Activated CD4-positive, alpha-beta T cell treated with anti-CD3 and anti-CD28 coated beads, Interleukin-2, amount 50 U/mL, for 16 hours (primary cell): ENCODE measurements at regions not wholly inside any gene's neighbourhood (a gene's known extent, or its start where the extent isn't known, plus 50 kb on each side); places are given as distances from the start of the nearest gene placed in this dataset.
"Not testable (repeated sequence)": the region's sequence is repeated elsewhere in the genome, so short reads cannot be mapped to it uniquely, and the experiment has no call there.

Experiments
- DNase-seq: peaks from one replicate; pipeline ENCODE4 v3.0.0-alpha.2; 2020

DNA sequence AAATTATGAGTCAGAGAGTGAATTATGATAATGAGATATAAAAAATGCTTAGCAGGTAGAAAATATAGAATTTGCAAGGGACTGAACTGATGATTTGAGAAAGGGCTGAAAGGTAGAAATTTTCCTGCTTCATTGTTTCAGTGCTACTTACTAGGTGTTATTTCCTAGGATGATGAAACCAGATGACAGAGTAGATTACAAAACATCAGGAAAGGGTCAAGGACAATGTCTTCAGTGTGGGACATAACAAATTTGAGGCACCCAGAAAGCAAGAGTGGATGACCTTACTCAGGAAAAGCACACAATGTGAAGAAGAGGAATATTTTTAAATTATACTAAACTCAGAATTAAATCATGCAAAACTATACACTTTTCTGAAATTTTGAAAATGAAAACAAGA lies 102.1 kb downstream of the SHCBP1 start:
- DNase-seq = no peak

DNA sequence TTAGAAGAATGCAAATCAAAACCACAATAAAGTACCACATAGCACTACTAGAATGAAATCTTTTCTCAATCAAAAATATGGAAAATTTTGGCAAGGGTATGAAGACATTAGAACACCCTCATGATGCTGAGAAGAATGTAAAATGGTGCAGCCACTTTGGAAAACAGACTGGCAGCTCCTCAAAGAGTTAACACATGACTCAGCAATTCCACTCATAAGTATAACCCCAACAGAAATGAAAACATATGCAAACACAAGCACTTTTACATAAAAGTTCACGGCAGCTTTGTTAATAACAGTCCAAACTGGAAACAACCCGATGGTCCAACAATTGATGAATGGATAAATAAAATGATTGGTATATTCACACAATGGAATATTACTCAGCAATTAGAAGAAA lies 124.5 kb downstream of the SHCBP1 start:
- DNase-seq = no peak

DNA sequence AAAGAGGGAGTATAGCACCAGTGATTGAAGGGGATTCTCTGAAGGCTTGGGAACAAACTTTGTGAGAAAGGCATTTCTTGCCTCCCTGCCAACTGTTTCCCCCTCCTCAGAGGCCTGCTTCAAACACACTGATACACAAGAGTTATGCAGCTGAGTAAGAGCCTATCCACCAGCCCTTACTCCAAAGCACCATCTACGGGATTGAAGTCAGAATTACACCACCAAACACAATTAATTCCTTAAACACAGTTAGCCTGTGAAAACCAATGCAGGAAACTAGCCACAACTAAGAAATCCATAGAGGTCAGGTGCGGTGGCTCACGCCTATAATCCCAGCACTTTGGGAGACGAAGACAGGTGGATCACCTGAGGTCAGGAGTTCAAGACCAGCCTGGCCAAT lies 138.3 kb downstream of the SHCBP1 start:
- no peak for DNase-seq

DNA sequence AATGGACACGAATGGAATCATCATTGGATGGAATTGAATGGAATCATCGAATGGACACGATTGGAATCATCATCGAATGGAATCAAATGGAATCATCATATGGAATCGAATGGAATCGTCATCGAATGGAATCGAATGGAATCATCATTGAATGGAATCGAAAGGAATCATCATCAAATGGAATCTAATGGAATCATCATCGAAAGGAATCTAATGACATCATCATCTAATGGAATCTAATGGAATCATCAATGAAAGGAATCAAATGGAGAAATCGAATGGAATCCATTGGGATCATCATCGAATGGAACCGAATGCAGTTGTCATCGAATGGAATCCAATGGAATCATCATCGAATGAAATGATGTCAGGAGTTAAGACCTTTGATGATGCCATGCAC lies 154.9 kb downstream of the SHCBP1 start:
- DNase-seq = no peak

DNA sequence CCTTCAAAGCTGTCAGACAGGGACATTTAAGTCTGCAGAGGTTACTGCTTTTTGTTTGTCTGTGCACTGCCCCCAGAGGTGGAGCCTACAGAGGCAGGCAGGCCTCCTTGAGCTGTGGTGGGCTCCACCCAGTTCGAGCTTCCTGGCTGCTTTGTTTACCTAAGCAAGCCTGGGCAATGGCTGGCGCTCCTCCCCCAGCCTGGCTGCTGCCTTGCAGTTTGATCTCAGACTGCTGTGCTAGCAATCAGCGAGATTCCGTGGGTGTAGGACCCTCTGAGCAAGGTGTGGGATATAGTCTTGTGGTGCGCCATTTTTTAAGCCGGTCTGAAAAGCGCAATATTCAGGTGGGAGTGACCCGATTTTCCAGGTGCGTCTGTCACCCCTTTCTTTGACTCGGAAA lies 166.4 kb downstream of the SHCBP1 start:
- not testable (repeated sequence) for DNase-seq

DNA sequence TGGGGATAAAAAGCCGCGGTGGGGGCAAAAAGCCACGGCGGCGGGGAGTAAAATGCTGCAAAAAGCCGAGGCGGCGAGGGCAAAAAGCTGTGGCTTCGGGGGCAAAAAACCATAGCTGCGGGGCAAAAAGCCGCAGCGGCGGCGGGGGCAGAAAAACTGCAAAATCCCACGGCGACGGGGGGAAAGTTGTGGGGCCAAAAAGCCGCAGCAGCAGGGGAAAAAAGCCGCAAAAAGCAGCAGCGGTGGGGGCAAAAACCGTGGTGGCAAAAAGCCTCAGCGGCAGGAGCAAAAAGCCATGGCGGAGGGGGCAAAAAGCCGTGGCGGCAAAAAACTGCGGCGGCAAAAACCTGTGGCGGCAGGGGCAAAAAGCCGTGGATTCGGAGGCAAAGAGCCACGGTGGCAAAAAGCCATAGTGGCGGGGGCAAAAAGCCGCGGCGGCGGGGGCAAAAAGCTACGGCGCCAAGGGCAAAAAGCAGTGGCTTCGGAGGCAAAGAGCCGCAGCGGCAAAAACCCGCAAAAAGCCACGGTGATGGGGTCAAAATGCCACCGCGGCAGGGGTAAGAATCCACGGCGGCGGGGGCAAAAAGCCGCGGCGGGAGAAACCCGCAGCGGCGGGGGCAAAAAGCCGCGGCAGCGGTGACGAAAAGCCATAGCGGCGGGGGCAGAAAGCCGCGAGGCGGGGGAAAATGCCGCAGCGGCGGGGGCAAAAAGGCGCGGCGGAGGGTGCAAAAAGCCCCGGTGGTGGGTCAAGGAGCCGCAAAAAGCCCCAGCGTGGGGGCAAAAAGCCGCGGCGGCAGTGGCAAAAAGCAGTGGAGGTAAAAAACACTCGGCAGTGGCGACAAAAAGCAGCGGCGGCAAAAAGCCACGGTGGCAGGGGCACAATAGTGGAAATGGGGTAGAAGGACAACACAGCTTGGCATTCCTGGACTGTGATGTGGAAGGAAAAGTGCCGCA lies 192.8 kb downstream of the SHCBP1 start:
- no peak for DNase-seq

DNA sequence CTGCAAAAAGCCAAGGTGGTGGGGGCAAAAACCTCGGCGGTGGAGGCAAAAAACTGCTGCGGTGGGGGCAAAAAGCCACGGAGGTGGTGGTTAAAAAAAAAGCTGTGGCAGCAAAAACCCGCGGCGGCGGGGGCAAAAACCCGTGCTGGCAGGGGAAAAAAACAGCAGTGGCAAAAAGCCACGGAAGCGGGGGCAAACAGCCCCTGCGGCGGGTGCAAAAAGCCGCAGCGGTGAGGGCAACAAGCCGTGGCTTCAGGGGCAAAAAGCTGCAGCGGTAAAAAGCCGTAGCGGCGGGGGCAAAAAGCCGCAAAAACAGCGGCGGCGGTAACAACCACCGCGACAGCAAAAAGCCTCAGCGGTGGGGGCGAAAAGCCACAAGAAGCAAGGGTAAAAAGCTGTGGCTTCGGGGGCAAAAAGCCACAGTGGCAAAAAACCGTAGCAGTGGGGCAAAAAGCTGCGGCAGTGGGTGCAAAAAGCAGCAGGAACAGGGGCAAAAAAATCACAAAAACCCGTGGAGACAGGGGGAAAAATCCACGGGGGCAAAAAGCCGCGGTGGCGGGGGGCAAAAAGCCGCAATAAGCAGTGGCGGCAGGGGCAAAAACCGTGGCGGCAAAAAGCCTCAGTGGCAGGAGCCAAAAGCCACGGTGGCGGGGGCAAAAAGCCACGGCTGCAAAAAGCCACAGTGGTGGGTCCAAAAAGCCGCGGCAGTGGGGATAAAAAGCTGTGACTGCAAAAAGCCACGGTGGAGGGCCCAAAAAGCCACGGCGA lies 193.7 kb downstream of the SHCBP1 start:
- DNase-seq = no peak

DNA sequence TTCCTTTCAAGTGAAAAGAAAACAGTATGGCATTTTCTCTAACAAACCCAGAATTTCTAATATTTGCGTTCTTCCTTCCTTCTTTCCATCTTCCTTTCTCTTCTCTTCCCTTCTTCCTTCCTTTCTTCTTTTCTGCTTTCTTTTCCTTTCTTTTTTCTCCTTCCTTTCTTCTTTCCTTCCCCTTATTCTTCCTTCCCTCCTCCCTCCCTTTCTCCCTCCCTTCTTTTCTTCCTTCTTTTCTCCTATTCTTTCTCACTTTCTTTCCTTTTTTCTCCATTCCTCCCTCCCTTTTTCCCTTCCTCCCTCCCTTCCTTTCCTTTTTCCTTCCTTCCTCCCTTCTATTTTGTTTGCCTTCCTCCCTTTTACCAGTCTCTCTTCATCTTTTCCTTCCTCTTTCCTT lies 194.8 kb downstream of the SHCBP1 start:
- DNase-seq = no peak

DNA sequence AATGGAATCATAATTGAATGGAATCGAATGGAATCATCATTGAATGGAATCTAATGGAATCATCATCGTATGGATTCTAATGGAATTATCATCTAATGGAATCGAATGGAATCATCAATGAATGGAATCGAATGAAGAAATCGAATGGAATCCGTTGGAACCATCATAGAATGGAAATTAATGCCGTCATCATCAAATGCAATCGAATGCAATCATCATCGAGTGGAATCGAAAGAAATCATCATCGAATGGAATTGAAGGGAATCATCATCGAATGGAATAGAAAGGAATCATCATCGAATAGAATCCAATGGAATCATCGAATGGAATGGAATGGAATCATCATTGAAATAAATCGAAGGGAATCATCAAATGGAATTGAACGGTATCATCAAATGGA lies 217.2 kb downstream of the SHCBP1 start:
- no peak for DNase-seq

DNA sequence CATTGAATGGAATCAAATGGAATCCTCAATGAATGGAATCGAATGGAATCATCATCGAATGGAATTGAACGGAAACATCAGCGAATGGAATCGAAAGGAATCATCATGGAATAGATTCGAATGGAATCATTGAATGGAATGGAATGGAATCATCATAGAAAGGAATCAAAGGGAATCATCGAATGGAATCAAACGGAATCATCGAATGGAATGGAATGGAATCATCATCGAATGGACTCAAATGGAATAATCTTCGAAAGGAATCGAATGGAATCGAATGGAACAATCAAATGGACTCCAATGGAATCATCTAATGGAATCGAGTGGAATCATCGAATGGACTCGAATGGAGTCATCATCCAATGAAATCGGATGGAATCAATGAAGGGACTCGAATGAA lies 222.6 kb downstream of the SHCBP1 start:
- DNase-seq = not testable (repeated sequence)

DNA sequence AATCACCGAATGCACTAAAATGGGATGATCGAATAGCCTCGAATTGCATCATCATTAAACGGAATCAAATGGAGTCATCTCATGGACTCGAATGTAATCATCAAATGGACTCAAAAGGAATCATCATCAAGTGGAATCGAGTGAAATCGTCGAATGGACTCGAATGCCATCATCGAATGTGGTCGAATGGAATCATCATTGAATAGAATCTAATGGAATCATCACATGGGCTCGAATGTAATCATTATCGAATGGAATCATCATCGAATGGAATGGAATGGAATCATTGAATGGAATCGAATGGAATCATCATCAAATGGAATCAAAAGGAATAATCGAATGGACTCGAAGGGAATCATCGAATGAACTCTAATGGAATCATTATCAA lies 224.3 kb downstream of the SHCBP1 start:
- DNase-seq = peak; percentile 31

DNA sequence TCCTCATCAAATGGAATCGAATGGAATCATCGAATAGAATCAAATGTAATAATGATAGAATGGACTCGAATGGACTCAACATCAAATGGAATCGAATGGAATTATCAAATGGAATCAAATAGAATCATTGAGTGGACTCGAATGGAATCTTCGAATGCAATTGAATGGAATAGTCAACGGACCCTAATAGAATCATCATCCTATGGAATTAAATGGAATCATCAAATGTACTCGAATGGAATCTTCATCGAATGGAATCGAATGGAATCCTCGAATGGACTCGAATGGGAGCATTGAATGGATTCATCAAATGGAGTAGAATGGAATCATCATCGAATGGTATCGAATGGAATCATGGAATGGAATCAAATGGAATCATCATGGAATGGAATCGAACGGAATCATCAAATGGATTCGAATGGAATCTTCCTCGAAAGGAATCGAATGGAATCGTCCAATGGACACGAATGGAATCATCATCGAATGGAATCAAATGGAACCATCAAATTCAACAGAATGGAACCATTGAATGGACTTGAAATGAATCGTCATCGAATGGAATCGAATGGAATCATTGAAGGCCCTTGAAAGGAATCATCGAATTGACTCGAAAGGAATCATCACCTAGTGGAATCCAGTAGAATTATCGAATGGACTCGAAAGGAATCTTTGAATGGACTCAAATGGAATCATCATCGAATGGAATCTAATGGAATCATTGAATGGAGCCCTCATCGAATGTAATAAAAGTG lies 224.9 kb downstream of the SHCBP1 start:
- peak; percentile 42 for DNase-seq

DNA sequence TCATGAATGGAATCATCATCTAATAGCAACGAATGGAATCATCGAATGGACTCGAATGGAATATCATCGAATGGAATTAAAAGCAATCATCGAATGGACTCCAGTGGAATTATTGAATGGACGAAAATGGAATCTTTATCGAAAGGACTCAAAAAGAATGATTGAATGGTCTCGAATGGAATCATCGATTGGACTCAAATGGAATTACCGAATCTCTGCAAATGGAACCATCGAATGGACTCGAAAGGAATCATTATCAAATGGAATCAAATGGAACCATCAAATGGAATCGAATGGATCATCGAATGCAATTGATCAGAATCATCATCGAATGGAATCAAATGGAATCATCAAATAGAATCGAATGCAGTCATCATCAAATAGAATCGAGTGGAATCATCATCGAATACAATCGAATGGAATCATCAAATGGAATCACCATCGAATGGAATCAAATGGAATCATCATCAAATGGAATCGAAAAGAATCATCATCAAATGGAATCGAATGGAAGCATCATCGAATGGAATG lies 225.7 kb downstream of the SHCBP1 start:
- DNase-seq = peak; percentile 25

DNA sequence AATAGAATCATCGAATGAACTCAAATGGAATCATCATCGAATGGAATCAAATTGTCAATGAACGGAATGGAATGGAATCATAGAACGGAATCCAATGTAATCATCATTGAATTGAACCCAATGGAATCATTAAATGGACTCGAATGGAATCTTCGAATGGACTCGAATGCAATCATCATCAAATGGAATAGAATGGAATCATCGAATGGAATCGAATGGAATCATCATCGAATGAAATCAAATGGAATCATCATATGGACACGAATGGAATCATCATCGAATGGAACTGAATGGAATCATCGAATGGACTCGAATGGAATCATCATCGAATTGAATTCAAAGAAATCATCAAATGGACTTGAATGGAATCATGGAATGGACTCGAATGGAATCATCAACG lies 226.2 kb downstream of the SHCBP1 start:
- not testable (repeated sequence) for DNase-seq

DNA sequence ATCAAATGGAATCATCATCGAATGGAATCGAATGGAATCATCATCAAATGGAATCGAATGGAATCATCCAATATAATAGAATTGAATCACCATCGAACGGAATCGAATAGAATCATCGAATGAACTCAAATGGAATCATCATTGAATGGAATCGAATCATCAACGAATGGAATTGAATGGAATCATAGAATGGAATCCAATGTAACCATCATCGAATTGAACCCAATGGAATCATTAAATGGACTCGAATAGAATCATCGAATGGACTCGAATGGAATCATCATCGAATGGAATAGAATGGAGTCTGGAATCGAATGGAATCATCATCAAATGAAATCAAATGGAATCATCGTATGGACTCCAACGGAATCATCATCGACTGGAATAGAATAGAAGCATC lies 227.0 kb downstream of the SHCBP1 start:
- DNase-seq = not testable (repeated sequence)

DNA sequence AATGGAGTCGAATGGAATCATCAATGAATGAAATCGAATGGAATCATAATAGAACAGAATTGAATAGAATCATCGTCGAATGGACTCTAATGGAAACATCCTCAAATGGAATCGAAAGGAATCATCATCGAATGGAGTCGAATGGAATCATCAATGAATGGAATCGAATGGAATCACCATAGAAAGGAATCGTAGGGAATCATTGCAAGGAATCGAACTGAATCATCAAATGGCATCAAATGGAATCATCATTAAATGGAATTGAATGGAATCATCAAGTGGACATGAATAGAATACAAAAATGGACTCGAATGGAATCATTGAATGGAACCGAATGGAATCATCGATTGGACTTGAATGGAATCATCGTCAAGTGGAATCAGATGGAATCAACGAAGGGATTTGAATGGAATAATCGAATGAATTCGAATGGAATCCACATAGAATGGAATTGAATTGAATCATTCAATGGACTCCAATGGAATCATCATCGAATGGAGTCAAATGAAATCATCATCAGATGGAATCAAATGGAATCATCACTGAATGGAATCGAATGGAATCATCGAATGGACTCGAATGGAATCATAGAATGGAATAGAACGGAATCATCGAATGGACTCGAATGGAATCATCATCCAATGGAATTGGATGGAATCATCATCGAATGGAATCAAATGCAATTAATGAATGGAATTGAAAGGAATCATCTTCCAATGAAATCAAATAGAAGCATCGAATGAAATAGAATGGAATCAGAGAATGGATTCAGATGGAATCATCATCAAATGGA lies 228.1 kb downstream of the SHCBP1 start:
- peak; percentile 63 for DNase-seq

DNA sequence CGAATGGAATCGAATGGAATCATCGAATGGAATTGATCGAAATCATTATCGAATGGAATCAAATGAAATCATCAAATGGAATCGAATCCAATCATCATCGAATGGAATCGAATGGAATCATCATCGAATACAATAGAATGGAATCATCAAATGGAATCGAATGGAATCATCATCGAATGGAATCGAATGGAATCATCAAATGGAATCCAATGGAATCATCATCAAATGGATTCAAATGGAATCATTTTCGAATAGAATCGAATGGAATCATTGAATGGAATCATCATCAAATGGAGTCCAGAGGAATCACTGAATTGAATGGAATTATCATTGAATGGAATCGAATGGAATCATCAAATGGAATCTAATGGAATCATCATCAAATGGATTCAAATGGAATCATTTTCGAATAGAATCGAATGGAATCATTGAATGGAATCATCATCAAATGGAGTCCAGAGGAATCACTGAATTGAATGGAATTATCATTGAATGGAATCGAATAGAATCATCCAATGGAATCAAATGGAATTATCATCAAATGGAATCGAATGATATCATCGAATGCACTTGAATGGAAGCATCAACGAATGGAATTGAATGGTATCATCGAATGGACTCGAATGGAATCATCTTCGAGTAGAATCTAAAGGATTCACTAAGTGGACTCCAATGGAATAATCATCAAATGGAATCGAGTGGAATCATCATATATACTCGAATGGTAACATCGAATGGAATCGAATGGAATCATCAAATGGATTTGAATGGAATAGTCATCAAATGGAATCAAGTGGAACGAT lies 230.3 kb downstream of the SHCBP1 start:
- DNase-seq = peak; percentile 88

DNA sequence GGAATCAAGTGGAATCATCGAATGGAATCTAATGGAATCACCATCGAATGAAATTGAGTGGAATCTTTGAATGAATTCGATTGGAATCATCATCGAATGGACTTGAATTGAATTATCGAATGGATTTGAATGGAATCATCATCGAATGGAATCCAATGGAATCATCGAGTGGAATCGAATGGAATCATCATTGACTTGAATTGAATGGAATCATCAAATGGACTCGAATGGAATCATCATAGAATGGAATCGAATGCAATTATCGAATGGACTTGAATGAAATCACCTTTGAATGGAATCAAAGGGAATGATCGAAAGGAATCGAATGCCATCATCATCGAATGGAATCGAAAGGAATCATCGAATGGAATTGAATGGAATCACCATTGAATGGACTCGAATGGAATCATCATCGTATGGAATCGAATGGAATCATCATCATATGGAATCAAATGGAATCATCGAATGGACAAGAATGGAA lies 231.6 kb downstream of the SHCBP1 start:
- DNase-seq = peak; percentile 97

DNA sequence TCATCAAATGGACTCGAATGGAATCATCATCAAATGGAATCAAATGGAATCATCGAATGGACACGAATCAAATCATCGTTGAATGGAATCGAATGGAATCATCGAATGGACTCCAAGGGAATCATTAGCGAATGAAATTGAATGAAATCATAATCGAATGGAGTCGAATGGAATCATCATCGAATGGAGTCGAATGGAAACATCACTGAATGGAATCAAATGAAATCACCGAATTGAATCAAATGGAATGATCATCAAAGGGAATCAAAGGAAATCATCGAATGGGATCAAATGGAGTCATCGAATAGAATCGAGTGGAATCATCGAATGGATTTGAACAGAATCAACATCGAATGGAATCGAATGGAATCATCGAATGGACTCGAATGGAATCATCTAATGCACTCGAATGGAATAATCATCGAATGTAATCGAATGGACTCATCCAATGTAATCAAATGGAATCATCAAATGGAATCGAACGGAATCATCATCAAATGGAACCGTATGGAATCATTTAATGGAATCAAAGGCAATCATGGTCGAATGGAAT lies 232.2 kb downstream of the SHCBP1 start:
- not testable (repeated sequence) for DNase-seq

DNA sequence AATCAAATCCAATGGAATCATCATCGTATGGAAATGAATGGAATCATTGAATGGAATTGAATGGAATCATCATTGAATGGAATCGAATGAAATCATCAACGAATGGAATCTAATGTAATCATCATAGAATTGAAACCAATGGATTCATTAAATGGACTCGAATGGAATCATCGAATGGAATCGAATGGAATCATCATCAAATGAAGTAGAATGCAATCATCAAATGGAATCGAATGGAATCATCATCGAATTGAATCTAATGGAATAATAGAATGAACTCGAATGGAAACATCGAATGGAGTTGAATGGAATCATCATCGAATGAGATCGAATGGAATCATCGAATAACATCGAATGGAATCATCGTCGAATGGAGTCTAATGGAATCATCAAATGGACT lies 232.8 kb downstream of the SHCBP1 start:
- not testable (repeated sequence) for DNase-seq

DNA sequence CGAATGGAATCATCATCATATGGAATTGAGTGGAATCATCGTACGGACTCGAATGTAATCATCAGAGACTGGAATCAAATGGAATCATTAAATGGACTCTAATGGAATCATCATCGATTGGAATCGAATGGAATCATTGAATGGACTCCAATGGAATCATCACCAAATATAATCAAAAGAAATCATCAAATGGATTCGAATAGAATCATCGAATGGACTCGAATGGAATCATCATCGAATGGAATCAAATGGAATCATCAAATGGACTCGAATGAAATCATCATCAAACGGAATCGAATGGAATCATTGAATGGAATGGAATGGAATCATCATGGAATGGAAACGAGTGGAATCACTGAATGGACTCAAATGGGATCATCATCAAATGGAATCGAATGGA lies 233.5 kb downstream of the SHCBP1 start:
- DNase-seq = peak; percentile 96
